ENCODE measurements at regions not wholly inside any gene's neighbourhood (a gene's known extent, or its start where the extent isn't known, plus 50 kb on each side); places are given as distances from the start of the nearest gene placed in this dataset.

- no peak for TF ChIP-seq ETV1 (tag; conservative IDR thresholded peaks at IDR 0.05; ENCODE audit: low read depth)
- TF ChIP-seq PCBP1 (IDR thresholded peaks at IDR 0.05; ENCODE audit: low read depth, low read length, poor library complexity, severe bottlenecking), result no peak
- TF ChIP-seq NUFIP1 (IDR thresholded peaks at IDR 0.05; ENCODE audit: partially characterized antibody), result no peak
These were observed 114.2 kb upstream of the RXFP2 start (continued) for GRCh38 chr13:31625115-31625514.

GRCh38 chr13:31627097-31627845 is 112.1 kb upstream of the RXFP2 start:
- Histone ChIP-seq H3K27me3 (ENCODE audit: control insufficient read depth in 2 of 2, insufficient read depth in 2 of 2, low read length in 2 of 2) (no peaks in the 10 kb centered on the region), H2AFZ (ENCODE audit: low read depth, low read length) (no peak overlapping the region), H3K9ac (ENCODE audit: insufficient read depth in 1 of 2, low read depth in 2 of 2, low read length in 2 of 2) (no peak overlapping the region), H3K4me3 (no peak overlapping the region), H3K79me2 (ENCODE audit: control insufficient read depth, insufficient read depth, low read length) (no peaks in the 10 kb centered on the region), H3K36me3 (ENCODE audit: control insufficient read depth, insufficient read depth, low read length) (no peaks in the 10 kb centered on the region), H3K27ac (ENCODE audit: extremely low read depth, low read depth, low read length) (no peak overlapping the region), H4K20me1 (replicated peaks; ENCODE audit: control insufficient read depth, insufficient read depth, low read length) (no peaks in the 10 kb centered on the region), H3K4me1 (replicated peaks in 1 of 2; ENCODE audit: control insufficient read depth in 2 of 2, insufficient read depth in 2 of 2, low read length in 2 of 2) (no peaks in the 10 kb centered on the region), H3K9me3 (replicated peaks; ENCODE audit: control insufficient read depth, insufficient read depth, low read depth, low read length) (no peaks in the 10 kb centered on the region), H3K9me1 (ENCODE audit: control insufficient read depth, insufficient read depth, low read length) (no peaks in the 10 kb centered on the region), H3K4me2 (ENCODE audit: insufficient read depth, low read length) (no peak overlapping the region)
- ChIA-PET POLR2A (interaction anchor here (1.1 kb wide), 1 partner anchor 12 kb away, joined by 4 read pairs; no protein-coding TSS in a partner anchor), CTCF (ENCODE audit: low intra/inter-chr PET ratio) (no interaction called here)
- intact Hi-C loops (cut with micrococcal nuclease), result no loop called here
- in situ Hi-C loops (cut with MboI), result no loop called here
- no peak for ATAC-seq
- no peak for FAIRE-seq
- BruUV-seq (replicated peaks), result no TSS peak
- no peak for DNase-seq (ENCODE audit: extremely low read depth in 1 of 4, low spot score in 3 of 4)
- 0% methylated on average over 3 of the region's 3 CpGs for WGBS (ENCODE audit: insufficient coverage, low coverage, missing lambda C conversion rate)
- TF ChIP-seq PHTF2 (CRISPR knock-in tag; IDR thresholded peaks at IDR 0.05), result no peak
- no peak for TF ChIP-seq WHSC1 (IDR thresholded peaks at IDR 0.05; ENCODE audit: low read length)
- TF ChIP-seq RHOXF2B (CRISPR knock-in tag; conservative IDR thresholded peaks at IDR 0.05), result no peak
- no peak for TF ChIP-seq BCOR (IDR thresholded peaks at IDR 0.05)
- TF ChIP-seq ZNF512 (tag; IDR thresholded peaks at IDR 0.05), result no peak
- TF ChIP-seq ZNF121 (CRISPR knock-in tag; conservative IDR thresholded peaks at IDR 0.05), result no peak
- TF ChIP-seq ETS2 (tag; IDR thresholded peaks at IDR 0.05; ENCODE audit: borderline replicate concordance, poor library complexity, severe bottlenecking), result no peak
- TF ChIP-seq LEF1 (IDR thresholded peaks at IDR 0.05), result no peak
- no peak for TF ChIP-seq KLF6 (CRISPR knock-in tag; IDR thresholded peaks at IDR 0.05; ENCODE audit: borderline replicate concordance)
- TF ChIP-seq DMBX1 (CRISPR knock-in tag; IDR thresholded peaks at IDR 0.05; ENCODE audit: borderline replicate concordance), result no peak
- no peak for TF ChIP-seq FOSL1 (tag; conservative IDR thresholded peaks at IDR 0.05)
- TF ChIP-seq NFIX (CRISPR knock-in tag; IDR thresholded peaks at IDR 0.05; ENCODE audit: low read depth), result no peak
- no peak for TF ChIP-seq ETV6 (IDR thresholded peaks at IDR 0.05; ENCODE audit: borderline replicate concordance in 1 of 2, low read depth in 2 of 2, low read length in 1 of 2)
- TF ChIP-seq ETV6 (CRISPR knock-in tag; IDR thresholded peaks at IDR 0.05; ENCODE audit: borderline replicate concordance), result no peak
- TF ChIP-seq TCF15 (CRISPR knock-in tag; IDR thresholded peaks at IDR 0.05), result no peak
- no peak for TF ChIP-seq KAT8 (IDR thresholded peaks at IDR 0.05; ENCODE audit: low read depth)

Measured in K562 (cell line).